ENCODE measurements at regions not wholly inside any gene's neighbourhood (a gene's known extent, or its start where the extent isn't known, plus 50 kb on each side); places are given as distances from the start of the nearest gene placed in this dataset.

GRCh38 chr9:107907715-107908114 lies 418.1 kb upstream of the KLF4 start:
- no peak for FAIRE-seq
- BruUV-seq (replicated peaks): no TSS peak
- POLR2A ChIA-PET: no interaction called here

GRCh38 chr9:107907255-107907654 lies 417.7 kb upstream of the KLF4 start:
- dilution Hi-C loops (cut with MboI; ENCODE audit: extremely low pct_ligation_motif_present, low sequenced_read_pairs): no loop called here
- H3K4me1 ChIP-seq (ENCODE audit: control insufficient read depth, extremely low read depth, insufficient read depth, low read length): no peaks in the 10 kb centered on the region
- H2AFZ ChIP-seq (ENCODE audit: low read depth, low read length): no peak overlapping the region
- intact Hi-C loops (cut with micrococcal nuclease): no loop called here
- CTCF ChIA-PET: no interaction called here
- H4K20me1 ChIP-seq (replicated peaks; ENCODE audit: control insufficient read depth, extremely low read depth, insufficient read depth, low read length): no peaks in the 10 kb centered on the region
- H3K27ac ChIP-seq (ENCODE audit: insufficient read depth, low read depth, low read length): no peak overlapping the region
- POLR2A ChIA-PET: no interaction called here
- no TSS peak for BruUV-seq (replicated peaks)
- H3K36me3 ChIP-seq (ENCODE audit: control insufficient read depth in 2 of 2, extremely low read depth in 1 of 2, insufficient read depth in 2 of 2, low read length in 2 of 2): no peaks in the 10 kb centered on the region
- H3K9me1 ChIP-seq (replicated peaks; ENCODE audit: control insufficient read depth, extremely low read depth, insufficient read depth, low read length): no peaks in the 10 kb centered on the region
- H3K9me3 ChIP-seq (replicated peaks; ENCODE audit: control insufficient read depth, insufficient read depth, low read length): no peaks in the 10 kb centered on the region
- no peak overlapping the region for H3K4me2 ChIP-seq (ENCODE audit: insufficient read depth, low read length)
- no peak overlapping the region for H3K4me3 ChIP-seq (replicated peaks in 1 of 3; ENCODE audit: insufficient read depth in 1 of 3, low read depth in 1 of 3, low read length in 3 of 3)
- FAIRE-seq (no peak), DNase-seq (ENCODE audit: low read depth, low spot score) (no peak)
- TF ChIP-seq JUN (IDR thresholded peaks at IDR 0.05; ENCODE audit: borderline replicate concordance, insufficient read depth, insufficient read length, low read depth): no peak
- no peak for TF ChIP-seq POLR2AphosphoS5 (IDR thresholded peaks at IDR 0.05; ENCODE audit: insufficient read depth, low read depth, low read length)
- no peak for TF ChIP-seq EZH2 (IDR thresholded peaks at IDR 0.05; ENCODE audit: borderline replicate concordance, low read depth, low read length, severe bottlenecking)
- no peak for TF ChIP-seq MAX (IDR thresholded peaks at IDR 0.05; ENCODE audit: insufficient read depth, insufficient read length)
- no peak for TF ChIP-seq MYC (IDR thresholded peaks at IDR 0.05; ENCODE audit: low read depth, low read length)
- TF ChIP-seq GATA2 (IDR thresholded peaks at IDR 0.05; ENCODE audit: insufficient read depth, insufficient read length, low read depth, low read length): no peak
- no peak for TF ChIP-seq FOS (IDR thresholded peaks at IDR 0.05; ENCODE audit: borderline replicate concordance, insufficient read depth, low read length)
- no peak for TF ChIP-seq CTCF (IDR thresholded peaks at IDR 0.05; ENCODE audit: extremely low read depth in 1 of 2, insufficient read depth in 1 of 2, low read depth in 1 of 2, low read length in 2 of 2)
- TF ChIP-seq POLR2A (IDR thresholded peaks at IDR 0.05; ENCODE audit: low read depth, low read length): no peak
- no peaks in the 10 kb centered on the region for H3K79me2 ChIP-seq (ENCODE audit: control insufficient read depth, insufficient read depth, low read length)
- no peak overlapping the region for H3K9ac ChIP-seq (replicated peaks; ENCODE audit: extremely low read depth, insufficient read depth, low read length)
- no peaks in the 10 kb centered on the region for H3K27me3 ChIP-seq (ENCODE audit: control insufficient read depth in 2 of 2, insufficient read depth in 2 of 2, low read length in 2 of 2)

More at GRCh38 chr9:107907715-107908114, 418.1 kb upstream of the KLF4 start:
- intact Hi-C loops (cut with micrococcal nuclease): no loop called here
- Histone ChIP-seq H3K4me2 (ENCODE audit: insufficient read depth, low read length) (no peak overlapping the region), H3K27me3 (ENCODE audit: control insufficient read depth in 2 of 2, insufficient read depth in 2 of 2, low read length in 2 of 2) (no peaks in the 10 kb centered on the region), H3K4me1 (ENCODE audit: control insufficient read depth, extremely low read depth, insufficient read depth, low read length) (no peaks in the 10 kb centered on the region), H3K27ac (ENCODE audit: insufficient read depth, low read depth, low read length) (no peak overlapping the region), H4K20me1 (replicated peaks; ENCODE audit: control insufficient read depth, extremely low read depth, insufficient read depth, low read length) (no peaks in the 10 kb centered on the region), H3K79me2 (ENCODE audit: control insufficient read depth, insufficient read depth, low read length) (no peaks in the 10 kb centered on the region), H3K4me3 (replicated peaks in 1 of 3; ENCODE audit: insufficient read depth in 1 of 3, low read depth in 1 of 3, low read length in 3 of 3) (no peak overlapping the region), H3K9me3 (replicated peaks; ENCODE audit: control insufficient read depth, insufficient read depth, low read length) (no peaks in the 10 kb centered on the region), H3K9ac (replicated peaks; ENCODE audit: extremely low read depth, insufficient read depth, low read length) (no peak overlapping the region), H2AFZ (ENCODE audit: low read depth, low read length) (no peak overlapping the region), H3K9me1 (replicated peaks; ENCODE audit: control insufficient read depth, extremely low read depth, insufficient read depth, low read length) (no peaks in the 10 kb centered on the region), H3K36me3 (ENCODE audit: control insufficient read depth in 2 of 2, extremely low read depth in 1 of 2, insufficient read depth in 2 of 2, low read length in 2 of 2) (no peaks in the 10 kb centered on the region)
- dilution Hi-C loops (cut with MboI; ENCODE audit: extremely low pct_ligation_motif_present, low sequenced_read_pairs): no loop called here
- no peak for DNase-seq (ENCODE audit: low read depth, low spot score)
- no peak for TF ChIP-seq POLR2AphosphoS5 (IDR thresholded peaks at IDR 0.05; ENCODE audit: insufficient read depth, low read depth, low read length)
- TF ChIP-seq POLR2A (IDR thresholded peaks at IDR 0.05; ENCODE audit: low read depth, low read length): no peak
- TF ChIP-seq CTCF (IDR thresholded peaks at IDR 0.05; ENCODE audit: extremely low read depth in 1 of 2, insufficient read depth in 1 of 2, low read depth in 1 of 2, low read length in 2 of 2): no peak
- no peak for TF ChIP-seq EZH2 (IDR thresholded peaks at IDR 0.05; ENCODE audit: borderline replicate concordance, low read depth, low read length, severe bottlenecking)
- no peak for TF ChIP-seq FOS (IDR thresholded peaks at IDR 0.05; ENCODE audit: borderline replicate concordance, insufficient read depth, low read length)
- no peak for TF ChIP-seq GATA2 (IDR thresholded peaks at IDR 0.05; ENCODE audit: insufficient read depth, insufficient read length, low read depth, low read length)
- CTCF ChIA-PET: interaction anchor here (1.0 kb wide), 1 partner anchor 35 kb away, joined by 3 read pairs; no protein-coding TSS in a partner anchor

Data from endothelial cell of umbilical vein (primary cell).